GM23338 (cell line): ENCODE measurements at regions not wholly inside any gene's neighbourhood (a gene's known extent, or its start where the extent isn't known, plus 50 kb on each side); places are given as distances from the start of the nearest gene placed in this dataset.

Experiments
- CREB1 ChIP-seq: fragments of 250-450 bp; sonication (Bioruptor Pico); IDR thresholded peaks from 2 replicates; pipeline ENCODE4 v1.5.0; 2020; ENCODE audit warnings: low read depth, mild to moderate bottlenecking, moderate library complexity
- EZH2 ChIP-seq: fragments of 200-600 bp; sonication (generic); IDR thresholded peaks from one replicate; pipeline ENCODE4 v1.8.0; 2017; ENCODE audit warnings: antibody characterized with exemption, mild to moderate bottlenecking, low read depth; ENCODE audit not compliant: unreplicated experiment
- EZH2phosphoT487 ChIP-seq: fragments of 200-600 bp; sonication (generic); IDR thresholded peaks from one replicate; pipeline ENCODE4 v1.8.1; 2018; ENCODE audit warnings: antibody characterized with exemption; ENCODE audit not compliant: unreplicated experiment
- JUNB ChIP-seq: IDR thresholded peaks from one replicate; pipeline ENCODE4 v1.6.1; 2016; ENCODE audit warnings: antibody characterized with exemption; ENCODE audit not compliant: unreplicated experiment
- NANOG ChIP-seq: IDR thresholded peaks from 2 replicates; pipeline ENCODE4 v1.6.1; 2016; ENCODE audit warnings: antibody characterized with exemption, borderline replicate concordance
- POLR2AphosphoS5 ChIP-seq: IDR thresholded peaks from 2 replicates; pipeline ENCODE4 v1.6.1; 2016; ENCODE audit warnings: antibody characterized with exemption, low read depth
- STAT1 ChIP-seq: IDR thresholded peaks from one replicate; pipeline ENCODE4 v1.6.1; 2016; ENCODE audit warnings: antibody characterized with exemption; ENCODE audit not compliant: unreplicated experiment
- ZNF114 ChIP-seq: fragments of 250-450 bp; sonication (Bioruptor Pico); IDR thresholded peaks from 2 replicates; pipeline ENCODE4 v1.5.0; 2020; ENCODE audit warnings: mild to moderate bottlenecking, moderate library complexity
- ZNF331 ChIP-seq: fragments of 250-450 bp; sonication (Bioruptor Pico); IDR thresholded peaks from 2 replicates; pipeline ENCODE4 v1.5.0; 2020; ENCODE audit warnings: low read depth, mild to moderate bottlenecking, moderate library complexity
- TF ChIP-seq, protein P1 (sequence below), 2 experiments: fragments of 200-600 bp in 1 of 2; sonication (generic) in 1 of 2; conservative IDR thresholded peaks; 2 replicates each; pipeline versions ENCODE4 v1.5.1 to v1.6.1; 2016 to 2017; ENCODE audit warnings: antibody characterized with exemption in 2 of 2, low read depth in 2 of 2, mild to moderate bottlenecking in 2 of 2, moderate library complexity in 1 of 2
- TF ChIP-seq, protein P2 (sequence below): IDR thresholded peaks from one replicate; pipeline ENCODE4 v1.6.1; 2018; ENCODE audit warnings: antibody characterized with exemption; ENCODE audit not compliant: unreplicated experiment

- TF ChIP-seq, protein P1, sequence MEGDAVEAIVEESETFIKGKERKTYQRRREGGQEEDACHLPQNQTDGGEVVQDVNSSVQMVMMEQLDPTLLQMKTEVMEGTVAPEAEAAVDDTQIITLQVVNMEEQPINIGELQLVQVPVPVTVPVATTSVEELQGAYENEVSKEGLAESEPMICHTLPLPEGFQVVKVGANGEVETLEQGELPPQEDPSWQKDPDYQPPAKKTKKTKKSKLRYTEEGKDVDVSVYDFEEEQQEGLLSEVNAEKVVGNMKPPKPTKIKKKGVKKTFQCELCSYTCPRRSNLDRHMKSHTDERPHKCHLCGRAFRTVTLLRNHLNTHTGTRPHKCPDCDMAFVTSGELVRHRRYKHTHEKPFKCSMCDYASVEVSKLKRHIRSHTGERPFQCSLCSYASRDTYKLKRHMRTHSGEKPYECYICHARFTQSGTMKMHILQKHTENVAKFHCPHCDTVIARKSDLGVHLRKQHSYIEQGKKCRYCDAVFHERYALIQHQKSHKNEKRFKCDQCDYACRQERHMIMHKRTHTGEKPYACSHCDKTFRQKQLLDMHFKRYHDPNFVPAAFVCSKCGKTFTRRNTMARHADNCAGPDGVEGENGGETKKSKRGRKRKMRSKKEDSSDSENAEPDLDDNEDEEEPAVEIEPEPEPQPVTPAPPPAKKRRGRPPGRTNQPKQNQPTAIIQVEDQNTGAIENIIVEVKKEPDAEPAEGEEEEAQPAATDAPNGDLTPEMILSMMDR (conservative IDR thresholded peaks at IDR 0.05; ENCODE audit: low read depth in 2 of 2) = peak in 1 of 2 experiments; percentile 48; a peak in 2 of 4 replicates
- TF ChIP-seq EZH2 = no peak
- TF ChIP-seq JUNB = no peak
- TF ChIP-seq STAT1 = no peak
- TF ChIP-seq EZH2phosphoT487 = no peak
- no peak for TF ChIP-seq POLR2AphosphoS5
- TF ChIP-seq, protein P2, sequence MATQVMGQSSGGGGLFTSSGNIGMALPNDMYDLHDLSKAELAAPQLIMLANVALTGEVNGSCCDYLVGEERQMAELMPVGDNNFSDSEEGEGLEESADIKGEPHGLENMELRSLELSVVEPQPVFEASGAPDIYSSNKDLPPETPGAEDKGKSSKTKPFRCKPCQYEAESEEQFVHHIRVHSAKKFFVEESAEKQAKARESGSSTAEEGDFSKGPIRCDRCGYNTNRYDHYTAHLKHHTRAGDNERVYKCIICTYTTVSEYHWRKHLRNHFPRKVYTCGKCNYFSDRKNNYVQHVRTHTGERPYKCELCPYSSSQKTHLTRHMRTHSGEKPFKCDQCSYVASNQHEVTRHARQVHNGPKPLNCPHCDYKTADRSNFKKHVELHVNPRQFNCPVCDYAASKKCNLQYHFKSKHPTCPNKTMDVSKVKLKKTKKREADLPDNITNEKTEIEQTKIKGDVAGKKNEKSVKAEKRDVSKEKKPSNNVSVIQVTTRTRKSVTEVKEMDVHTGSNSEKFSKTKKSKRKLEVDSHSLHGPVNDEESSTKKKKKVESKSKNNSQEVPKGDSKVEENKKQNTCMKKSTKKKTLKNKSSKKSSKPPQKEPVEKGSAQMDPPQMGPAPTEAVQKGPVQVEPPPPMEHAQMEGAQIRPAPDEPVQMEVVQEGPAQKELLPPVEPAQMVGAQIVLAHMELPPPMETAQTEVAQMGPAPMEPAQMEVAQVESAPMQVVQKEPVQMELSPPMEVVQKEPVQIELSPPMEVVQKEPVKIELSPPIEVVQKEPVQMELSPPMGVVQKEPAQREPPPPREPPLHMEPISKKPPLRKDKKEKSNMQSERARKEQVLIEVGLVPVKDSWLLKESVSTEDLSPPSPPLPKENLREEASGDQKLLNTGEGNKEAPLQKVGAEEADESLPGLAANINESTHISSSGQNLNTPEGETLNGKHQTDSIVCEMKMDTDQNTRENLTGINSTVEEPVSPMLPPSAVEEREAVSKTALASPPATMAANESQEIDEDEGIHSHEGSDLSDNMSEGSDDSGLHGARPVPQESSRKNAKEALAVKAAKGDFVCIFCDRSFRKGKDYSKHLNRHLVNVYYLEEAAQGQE = no peak
- TF ChIP-seq ZNF331 (CRISPR knock-in tag) = no peak
- TF ChIP-seq CREB1 (CRISPR knock-in tag) = no peak
- TF ChIP-seq NANOG = no peak
- no peak for TF ChIP-seq ZNF114
Observed at GRCh38 chr1:115476616-115477015, 138.6 kb upstream of the NGF start.
